ENCODE measurements at regions not wholly inside any gene's neighbourhood (a gene's known extent, or its start where the extent isn't known, plus 50 kb on each side); places are given as distances from the start of the nearest gene placed in this dataset.

DNA sequence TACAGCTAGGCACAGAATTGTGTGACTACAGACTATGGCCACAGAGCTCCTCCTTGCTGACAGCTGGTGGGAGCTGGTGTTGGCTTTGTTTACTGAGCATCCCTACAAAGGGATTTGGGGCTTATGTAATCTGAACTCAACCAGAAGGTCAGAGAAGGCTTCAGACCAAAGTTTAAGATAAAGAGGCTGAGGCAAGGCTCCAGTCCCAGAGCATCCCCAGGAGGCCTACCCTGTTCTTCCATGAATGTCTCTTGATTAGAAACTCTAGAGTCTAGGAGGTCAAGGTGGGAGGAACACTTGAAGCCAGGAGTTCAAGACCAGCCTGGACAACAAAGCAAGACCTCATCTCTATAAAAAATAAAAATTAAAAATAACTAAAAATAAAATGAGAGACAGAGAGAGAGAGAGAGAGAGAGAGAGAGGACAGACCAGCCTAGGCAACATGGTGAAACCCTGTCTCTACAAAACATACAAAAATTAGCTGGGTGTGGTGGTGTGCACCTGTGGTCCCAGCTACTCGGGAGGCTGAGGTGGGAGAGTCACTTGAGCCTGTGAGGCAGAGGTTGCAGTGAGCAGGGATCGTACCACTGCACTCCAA lies 125.5 kb upstream of the SERPIND1 start:
- Histone ChIP-seq H3K36me3 (ENCODE audit: control insufficient read depth, insufficient read depth, low read length) (no peaks in the 10 kb centered on the region), H3K4me3 (ENCODE audit: low read depth in 2 of 2, low read length in 2 of 2) (no peak overlapping the region), H3K4me1 (ENCODE audit: control insufficient read depth, insufficient read depth, low read length) (no peaks in the 10 kb centered on the region), H3K9me3 (ENCODE audit: control insufficient read depth, insufficient read depth, low read depth, low read length) (no peaks in the 10 kb centered on the region), H3K27me3 (ENCODE audit: control insufficient read depth, insufficient read depth, low read length) (no peaks in the 10 kb centered on the region), H3K27ac (ENCODE audit: low read length) (no peak overlapping the region)
- no peak for DNase-seq (ENCODE audit: low read depth, low spot score)
- no TSS peak for BruUV-seq (replicated peaks)
- TF ChIP-seq POLR2AphosphoS5 (IDR thresholded peaks at IDR 0.05; ENCODE audit: low read depth, low read length) = no peak
- TF ChIP-seq, protein P1, sequence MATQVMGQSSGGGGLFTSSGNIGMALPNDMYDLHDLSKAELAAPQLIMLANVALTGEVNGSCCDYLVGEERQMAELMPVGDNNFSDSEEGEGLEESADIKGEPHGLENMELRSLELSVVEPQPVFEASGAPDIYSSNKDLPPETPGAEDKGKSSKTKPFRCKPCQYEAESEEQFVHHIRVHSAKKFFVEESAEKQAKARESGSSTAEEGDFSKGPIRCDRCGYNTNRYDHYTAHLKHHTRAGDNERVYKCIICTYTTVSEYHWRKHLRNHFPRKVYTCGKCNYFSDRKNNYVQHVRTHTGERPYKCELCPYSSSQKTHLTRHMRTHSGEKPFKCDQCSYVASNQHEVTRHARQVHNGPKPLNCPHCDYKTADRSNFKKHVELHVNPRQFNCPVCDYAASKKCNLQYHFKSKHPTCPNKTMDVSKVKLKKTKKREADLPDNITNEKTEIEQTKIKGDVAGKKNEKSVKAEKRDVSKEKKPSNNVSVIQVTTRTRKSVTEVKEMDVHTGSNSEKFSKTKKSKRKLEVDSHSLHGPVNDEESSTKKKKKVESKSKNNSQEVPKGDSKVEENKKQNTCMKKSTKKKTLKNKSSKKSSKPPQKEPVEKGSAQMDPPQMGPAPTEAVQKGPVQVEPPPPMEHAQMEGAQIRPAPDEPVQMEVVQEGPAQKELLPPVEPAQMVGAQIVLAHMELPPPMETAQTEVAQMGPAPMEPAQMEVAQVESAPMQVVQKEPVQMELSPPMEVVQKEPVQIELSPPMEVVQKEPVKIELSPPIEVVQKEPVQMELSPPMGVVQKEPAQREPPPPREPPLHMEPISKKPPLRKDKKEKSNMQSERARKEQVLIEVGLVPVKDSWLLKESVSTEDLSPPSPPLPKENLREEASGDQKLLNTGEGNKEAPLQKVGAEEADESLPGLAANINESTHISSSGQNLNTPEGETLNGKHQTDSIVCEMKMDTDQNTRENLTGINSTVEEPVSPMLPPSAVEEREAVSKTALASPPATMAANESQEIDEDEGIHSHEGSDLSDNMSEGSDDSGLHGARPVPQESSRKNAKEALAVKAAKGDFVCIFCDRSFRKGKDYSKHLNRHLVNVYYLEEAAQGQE (IDR thresholded peaks at IDR 0.05; ENCODE audit: insufficient read depth in 1 of 2, low read depth in 2 of 2, low read length in 1 of 2) = no peak
- TF ChIP-seq SIN3A (IDR thresholded peaks at IDR 0.05; ENCODE audit: borderline replicate concordance, insufficient read depth, low read depth, low read length) = no peak
- TF ChIP-seq, protein P2, sequence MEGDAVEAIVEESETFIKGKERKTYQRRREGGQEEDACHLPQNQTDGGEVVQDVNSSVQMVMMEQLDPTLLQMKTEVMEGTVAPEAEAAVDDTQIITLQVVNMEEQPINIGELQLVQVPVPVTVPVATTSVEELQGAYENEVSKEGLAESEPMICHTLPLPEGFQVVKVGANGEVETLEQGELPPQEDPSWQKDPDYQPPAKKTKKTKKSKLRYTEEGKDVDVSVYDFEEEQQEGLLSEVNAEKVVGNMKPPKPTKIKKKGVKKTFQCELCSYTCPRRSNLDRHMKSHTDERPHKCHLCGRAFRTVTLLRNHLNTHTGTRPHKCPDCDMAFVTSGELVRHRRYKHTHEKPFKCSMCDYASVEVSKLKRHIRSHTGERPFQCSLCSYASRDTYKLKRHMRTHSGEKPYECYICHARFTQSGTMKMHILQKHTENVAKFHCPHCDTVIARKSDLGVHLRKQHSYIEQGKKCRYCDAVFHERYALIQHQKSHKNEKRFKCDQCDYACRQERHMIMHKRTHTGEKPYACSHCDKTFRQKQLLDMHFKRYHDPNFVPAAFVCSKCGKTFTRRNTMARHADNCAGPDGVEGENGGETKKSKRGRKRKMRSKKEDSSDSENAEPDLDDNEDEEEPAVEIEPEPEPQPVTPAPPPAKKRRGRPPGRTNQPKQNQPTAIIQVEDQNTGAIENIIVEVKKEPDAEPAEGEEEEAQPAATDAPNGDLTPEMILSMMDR (IDR thresholded peaks at IDR 0.05) = no peak
- TF ChIP-seq TCF7L2 (IDR thresholded peaks at IDR 0.05; ENCODE audit: low read depth, low read length) = no peak
- in situ Hi-C loops (cut with HindIII; ENCODE audit: low pct_unique_long_range_greater_than_20kb, low sequenced_read_pairs) (no loop called here), intact Hi-C loops (cut with micrococcal nuclease; ENCODE audit: unreplicated experiment) (no loop called here)
- ChIA-PET CTCF (no interaction called here), POLR2A (no interaction called here)
- ATAC-seq = no peak

DNA sequence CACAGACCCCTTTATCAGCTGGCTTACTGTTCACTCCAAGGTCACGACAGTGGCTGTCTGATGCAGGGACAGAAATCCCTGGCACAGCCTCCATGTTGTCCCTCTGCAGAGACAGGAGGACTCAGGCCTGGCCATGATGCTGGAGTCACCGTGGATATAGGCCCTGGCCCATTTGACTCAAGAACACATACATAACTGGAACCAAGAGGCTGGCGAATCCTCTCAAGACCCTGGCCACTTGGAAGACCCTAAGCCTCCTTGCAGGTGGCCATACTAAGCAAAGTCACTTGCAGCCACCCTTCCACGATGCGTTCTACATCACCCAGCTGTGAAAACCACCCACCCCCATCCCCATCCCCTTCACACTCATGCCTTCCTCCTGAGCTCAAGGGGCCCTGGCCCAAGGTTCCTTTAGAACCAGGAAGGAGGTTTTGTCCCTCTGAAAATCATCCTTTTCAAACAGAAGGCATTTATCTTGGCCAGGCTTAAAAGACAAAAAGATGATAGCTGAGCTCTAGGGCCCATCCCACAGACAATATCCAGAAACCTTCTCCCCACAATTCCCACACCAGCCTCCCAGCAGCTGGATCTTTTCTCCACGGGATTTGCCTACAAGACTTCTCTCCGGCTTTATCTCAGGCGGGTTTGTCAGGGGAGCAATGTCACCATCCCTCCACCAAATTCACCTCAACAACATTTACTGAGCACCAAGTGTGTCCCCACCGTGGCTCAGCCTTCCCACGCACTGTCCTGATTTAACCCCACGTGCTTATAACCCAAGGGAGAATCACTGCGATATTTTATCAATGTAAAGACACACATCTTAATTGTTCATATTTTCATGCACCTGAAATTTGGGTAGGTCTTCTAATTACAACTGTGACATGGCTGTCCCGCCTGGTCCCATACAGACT lies 123.4 kb upstream of the SERPIND1 start:
- Histone ChIP-seq H3K36me3 (ENCODE audit: control insufficient read depth, insufficient read depth, low read length) (no peaks in the 10 kb centered on the region), H3K4me1 (ENCODE audit: control insufficient read depth, insufficient read depth, low read length) (no peaks in the 10 kb centered on the region), H3K27me3 (ENCODE audit: control insufficient read depth, insufficient read depth, low read length) (no peaks in the 10 kb centered on the region), H3K9me3 (ENCODE audit: control insufficient read depth, insufficient read depth, low read depth, low read length) (no peaks in the 10 kb centered on the region), H3K4me3 (ENCODE audit: low read depth in 2 of 2, low read length in 2 of 2) (no peak overlapping the region), H3K27ac (ENCODE audit: low read length) (no peak overlapping the region)
- intact Hi-C loops (cut with micrococcal nuclease; ENCODE audit: unreplicated experiment) = no loop called here
- POLR2A ChIA-PET = no interaction called here
- DNase-seq (ENCODE audit: low read depth, low spot score) (no peak), ATAC-seq (no peak)
- TF ChIP-seq SIN3A (IDR thresholded peaks at IDR 0.05; ENCODE audit: borderline replicate concordance, insufficient read depth, low read depth, low read length) (no peak), TCF7L2 (IDR thresholded peaks at IDR 0.05; ENCODE audit: low read depth, low read length) (no peak), POLR2AphosphoS5 (IDR thresholded peaks at IDR 0.05; ENCODE audit: low read depth, low read length) (no peak)
- TF ChIP-seq, protein P1 (IDR thresholded peaks at IDR 0.05; ENCODE audit: insufficient read depth in 1 of 2, low read depth in 2 of 2, low read length in 1 of 2) = no peak
- TF ChIP-seq, protein P2 (IDR thresholded peaks at IDR 0.05) = no peak
- CTCF ChIA-PET = no interaction called here
- BruUV-seq (replicated peaks) = no TSS peak
- in situ Hi-C loops (cut with HindIII; ENCODE audit: low pct_unique_long_range_greater_than_20kb, low sequenced_read_pairs) = no loop called here
